ENCODE measurements at regions not wholly inside any gene's neighbourhood (a gene's known extent, or its start where the extent isn't known, plus 50 kb on each side); places are given as distances from the start of the nearest gene placed in this dataset.

- no peak for TF ChIP-seq ZFP30 (CRISPR knock-in tag; IDR thresholded peaks at IDR 0.05; ENCODE audit: borderline replicate concordance)
- TF ChIP-seq RAD51 (IDR thresholded peaks at IDR 0.05; ENCODE audit: borderline replicate concordance, low read depth): no peak
- TF ChIP-seq MXD1 (CRISPR knock-in tag; IDR thresholded peaks at IDR 0.05; ENCODE audit: borderline replicate concordance, poor library complexity, severe bottlenecking): no peak
- no peak for TF ChIP-seq CTCF (IDR thresholded peaks at IDR 0.05 in 2 of 3, conservative IDR thresholded peaks at IDR 0.05 in 1 of 3; ENCODE audit: insufficient read depth in 2 of 3, low read depth in 1 of 3, low read length in 3 of 3)
- no peak for TF ChIP-seq ATF2 (CRISPR knock-in tag; IDR thresholded peaks at IDR 0.05)
- TF ChIP-seq ZNF655 (CRISPR knock-in tag; IDR thresholded peaks at IDR 0.05): no peak
- no peak for TF ChIP-seq SP1 (CRISPR knock-in tag; IDR thresholded peaks at IDR 0.05)
- TF ChIP-seq CHD2 (IDR thresholded peaks at IDR 0.05; ENCODE audit: low read depth, low read length): no peak
- TF ChIP-seq TARDBP (IDR thresholded peaks at IDR 0.05): no peak
- TF ChIP-seq LARP7 (IDR thresholded peaks at IDR 0.05): no peak
These were observed 358.4 kb upstream of the TBX3 start for GRCh38 chr12:115042341-115042740.

Measured in K562 (cell line).